Ovary (tissue), 3 donors: ENCODE measurements at regions not wholly inside any gene's neighbourhood (a gene's known extent, or its start where the extent isn't known, plus 50 kb on each side); places are given as distances from the start of the nearest gene placed in this dataset.

Experiments used
- CTCF ChIP-seq, 3 donors: fragments of 450-650 bp in 2 of 3; fragments of 200-600 bp in 1 of 3; IDR thresholded peaks; one replicate each; pipeline versions ENCODE4 v1.5.1 to v1.8.0; 2016 to 2022; ENCODE audit warnings: antibody characterized with exemption in 3 of 3, mild to moderate bottlenecking in 1 of 3
- EP300 ChIP-seq: sonication (generic); formaldehyde crosslinking; IDR thresholded peaks from one replicate; pipeline ENCODE4 v1.6.1; 2017; ENCODE audit warnings: antibody characterized with exemption
- donor health status: DM: no; HTN: no; CAD: no.

DNA sequence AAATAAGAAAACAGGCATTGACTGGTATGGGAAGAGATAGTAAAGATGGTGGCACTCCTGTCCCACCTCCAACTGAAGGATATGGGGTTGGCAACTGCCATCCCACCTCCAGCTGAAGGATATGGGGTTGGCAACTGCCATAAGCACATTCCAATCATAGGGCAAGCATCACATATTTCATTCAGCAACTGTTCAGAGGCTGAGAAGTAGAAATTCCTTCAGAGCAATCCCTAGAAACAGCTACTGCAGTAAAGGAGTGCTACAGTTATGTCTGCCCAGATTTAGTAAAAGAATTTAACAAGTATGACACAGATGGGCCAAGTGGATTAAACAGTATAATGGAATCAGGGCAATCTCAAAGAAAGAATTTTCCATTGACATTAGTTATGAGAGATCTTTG, 156.8 kb downstream of the IMPG2 start:
- no peak for TF ChIP-seq CTCF (IDR thresholded peaks at IDR 0.05)
- TF ChIP-seq EP300, result no peak
